ENCODE measurements at regions not wholly inside any gene's neighbourhood (a gene's known extent, or its start where the extent isn't known, plus 50 kb on each side); places are given as distances from the start of the nearest gene placed in this dataset.

DNA sequence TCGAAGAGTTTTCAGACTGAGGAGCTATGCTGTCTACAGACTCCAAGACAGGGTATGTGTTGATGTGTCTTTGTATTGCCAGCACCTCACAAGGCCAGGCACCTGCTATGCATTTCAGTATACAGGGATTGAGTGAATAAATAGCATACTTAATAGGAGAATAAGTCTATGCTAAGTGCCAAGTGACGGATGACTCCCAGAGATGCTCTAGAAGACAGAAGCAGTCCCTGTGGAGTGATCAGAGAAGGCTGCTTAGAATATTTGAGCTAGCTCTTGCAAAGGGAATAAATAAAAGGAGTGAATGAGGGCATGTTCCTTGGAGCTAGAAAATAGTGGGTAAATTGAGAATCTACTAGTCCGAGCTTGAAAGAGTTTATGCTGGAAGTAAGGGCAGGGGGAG lies 346.4 kb downstream of the GATA3 start:
- Histone ChIP-seq H3K27me3 (replicated peaks in 1 of 2; ENCODE audit: control insufficient read depth in 2 of 2, insufficient read depth in 2 of 2, low read length in 1 of 2) (no peaks in the 10 kb centered on the region), H3K9ac (ENCODE audit: control insufficient read depth, insufficient read depth, low read length) (no peak overlapping the region), H4K20me1 (ENCODE audit: control insufficient read depth, insufficient read depth) (no peaks in the 10 kb centered on the region), H3K4me3 (no peak overlapping the region), H3K4me2 (ENCODE audit: control insufficient read depth, insufficient read depth) (no peak overlapping the region), H3K27ac (ENCODE audit: control insufficient read depth, insufficient read depth) (no peak overlapping the region), H3K4me1 (ENCODE audit: control insufficient read depth, insufficient read depth, low read length) (peaks cover 4% of the 10 kb centered on the region), H3K79me2 (ENCODE audit: control insufficient read depth, insufficient read depth, low read length) (no peaks in the 10 kb centered on the region), H2AFZ (ENCODE audit: control insufficient read depth, low read depth, low read length) (no peak overlapping the region), H3K36me3 (ENCODE audit: control insufficient read depth in 2 of 2, insufficient read depth in 2 of 2, low read length in 1 of 2) (no peaks in the 10 kb centered on the region), H3K9me3 (replicated peaks; ENCODE audit: control insufficient read depth, insufficient read depth, low read length) (no peaks in the 10 kb centered on the region)
- TF ChIP-seq TCF7 (IDR thresholded peaks at IDR 0.05; ENCODE audit: borderline replicate concordance): no peak
- no peak for TF ChIP-seq EED (IDR thresholded peaks at IDR 0.05; ENCODE audit: low read depth)
- TF ChIP-seq CBFB (IDR thresholded peaks at IDR 0.05; ENCODE audit: low read depth): no peak
- no peak for TF ChIP-seq RFX5 (IDR thresholded peaks at IDR 0.05; ENCODE audit: low read depth, low read length)
- FAIRE-seq: no peak
- intact Hi-C loops (cut with micrococcal nuclease; ENCODE audit: unreplicated experiment): no loop called here
- WGBS (ENCODE audit: insufficient coverage, insufficient replicate concordance, low lambda C conversion rate, missing lambda C conversion rate): 30% methylated on average over 3 of the region's 3 CpGs
- ChIA-PET CTCF (no interaction called here), POLR2A (no interaction called here), RAD21 (ENCODE audit: unreplicated experiment) (no interaction called here), SMC1A (ENCODE audit: uncharacterized antibody, unreplicated experiment) (interaction anchor here (0.6 kb wide), 1 partner anchor 310 kb away, joined by 3 read pairs; no protein-coding TSS in a partner anchor)
- DNase-seq (ENCODE audit: low read depth, low spot score): no peak
- no peak for ATAC-seq
- BruUV-seq (replicated peaks): no TSS peak
- in situ Hi-C loops (cut with MboI): no loop called here

DNA sequence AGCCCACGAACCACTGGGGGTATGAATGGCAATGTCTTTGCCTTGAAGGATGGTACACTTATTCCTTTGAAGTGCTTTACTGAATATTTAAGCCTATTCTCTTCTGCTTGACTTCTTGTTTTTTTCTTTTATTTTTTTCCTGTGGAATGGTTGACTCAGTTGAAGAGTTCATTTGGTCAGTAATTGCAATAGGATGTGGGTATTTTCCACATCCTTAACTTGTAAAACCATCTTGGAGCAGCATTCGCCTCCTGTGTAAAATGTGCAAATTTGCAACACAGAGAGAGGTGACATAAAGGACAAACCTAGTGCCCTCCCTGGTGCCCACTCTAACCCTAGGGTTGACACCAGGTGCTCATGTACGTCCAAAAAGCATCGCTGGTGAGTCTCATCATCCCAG lies 347.0 kb downstream of the GATA3 start:
- Histone ChIP-seq H3K4me3 (no peak overlapping the region), H4K20me1 (ENCODE audit: control insufficient read depth, insufficient read depth) (no peaks in the 10 kb centered on the region), H3K4me2 (ENCODE audit: control insufficient read depth, insufficient read depth) (no peak overlapping the region), H2AFZ (ENCODE audit: control insufficient read depth, low read depth, low read length) (no peak overlapping the region), H3K79me2 (ENCODE audit: control insufficient read depth, insufficient read depth, low read length) (no peaks in the 10 kb centered on the region), H3K9me3 (replicated peaks; ENCODE audit: control insufficient read depth, insufficient read depth, low read length) (no peaks in the 10 kb centered on the region), H3K36me3 (ENCODE audit: control insufficient read depth in 2 of 2, insufficient read depth in 2 of 2, low read length in 1 of 2) (no peaks in the 10 kb centered on the region), H3K9ac (ENCODE audit: control insufficient read depth, insufficient read depth, low read length) (no peak overlapping the region), H3K27me3 (replicated peaks in 1 of 2; ENCODE audit: control insufficient read depth in 2 of 2, insufficient read depth in 2 of 2, low read length in 1 of 2) (no peaks in the 10 kb centered on the region), H3K4me1 (ENCODE audit: control insufficient read depth, insufficient read depth, low read length) (peaks cover 4% of the 10 kb centered on the region), H3K27ac (ENCODE audit: control insufficient read depth, insufficient read depth) (no peak overlapping the region)
- DNase-seq (ENCODE audit: low read depth, low spot score) (no peak), ATAC-seq (no peak), FAIRE-seq (no peak)
- in situ Hi-C loops (cut with MboI): no loop called here
- ChIA-PET RAD21 (ENCODE audit: unreplicated experiment) (no interaction called here), CTCF (no interaction called here), SMC1A (ENCODE audit: uncharacterized antibody, unreplicated experiment) (interaction anchor here (1.4 kb wide), 1 partner anchor 33 kb away, joined by 5 read pairs; no protein-coding TSS in a partner anchor), POLR2A (no interaction called here)
- TF ChIP-seq FOXM1 (IDR thresholded peaks at IDR 0.05; ENCODE audit: low read depth, low read length) (no peak), DPF2 (IDR thresholded peaks at IDR 0.05) (no peak), BRCA1 (IDR thresholded peaks at IDR 0.05; ENCODE audit: low read depth, low read length) (no peak), CHD1 (IDR thresholded peaks at IDR 0.05; ENCODE audit: low read depth, low read length) (no peak), SP1 (IDR thresholded peaks at IDR 0.05; ENCODE audit: low read depth, low read length) (no peak), TARDBP (IDR thresholded peaks at IDR 0.05; ENCODE audit: borderline replicate concordance) (no peak), BMI1 (IDR thresholded peaks at IDR 0.05; ENCODE audit: borderline replicate concordance) (no peak), POU2F2 (IDR thresholded peaks at IDR 0.05; ENCODE audit: borderline replicate concordance, low read depth, low read length) (no peak), ZZZ3 (IDR thresholded peaks at IDR 0.05; ENCODE audit: control insufficient read depth, insufficient read length, low read depth) (no peak), FOXK2 (IDR thresholded peaks at IDR 0.05) (no peak), STAT1 (conservative IDR thresholded peaks at IDR 0.05) (no peak), NR2F1 (conservative IDR thresholded peaks at IDR 0.05) (no peak), NR2C2 (IDR thresholded peaks at IDR 0.05; ENCODE audit: borderline replicate concordance, control insufficient read depth, insufficient read length, low read depth) (no peak)
- TF ChIP-seq, protein P1, sequence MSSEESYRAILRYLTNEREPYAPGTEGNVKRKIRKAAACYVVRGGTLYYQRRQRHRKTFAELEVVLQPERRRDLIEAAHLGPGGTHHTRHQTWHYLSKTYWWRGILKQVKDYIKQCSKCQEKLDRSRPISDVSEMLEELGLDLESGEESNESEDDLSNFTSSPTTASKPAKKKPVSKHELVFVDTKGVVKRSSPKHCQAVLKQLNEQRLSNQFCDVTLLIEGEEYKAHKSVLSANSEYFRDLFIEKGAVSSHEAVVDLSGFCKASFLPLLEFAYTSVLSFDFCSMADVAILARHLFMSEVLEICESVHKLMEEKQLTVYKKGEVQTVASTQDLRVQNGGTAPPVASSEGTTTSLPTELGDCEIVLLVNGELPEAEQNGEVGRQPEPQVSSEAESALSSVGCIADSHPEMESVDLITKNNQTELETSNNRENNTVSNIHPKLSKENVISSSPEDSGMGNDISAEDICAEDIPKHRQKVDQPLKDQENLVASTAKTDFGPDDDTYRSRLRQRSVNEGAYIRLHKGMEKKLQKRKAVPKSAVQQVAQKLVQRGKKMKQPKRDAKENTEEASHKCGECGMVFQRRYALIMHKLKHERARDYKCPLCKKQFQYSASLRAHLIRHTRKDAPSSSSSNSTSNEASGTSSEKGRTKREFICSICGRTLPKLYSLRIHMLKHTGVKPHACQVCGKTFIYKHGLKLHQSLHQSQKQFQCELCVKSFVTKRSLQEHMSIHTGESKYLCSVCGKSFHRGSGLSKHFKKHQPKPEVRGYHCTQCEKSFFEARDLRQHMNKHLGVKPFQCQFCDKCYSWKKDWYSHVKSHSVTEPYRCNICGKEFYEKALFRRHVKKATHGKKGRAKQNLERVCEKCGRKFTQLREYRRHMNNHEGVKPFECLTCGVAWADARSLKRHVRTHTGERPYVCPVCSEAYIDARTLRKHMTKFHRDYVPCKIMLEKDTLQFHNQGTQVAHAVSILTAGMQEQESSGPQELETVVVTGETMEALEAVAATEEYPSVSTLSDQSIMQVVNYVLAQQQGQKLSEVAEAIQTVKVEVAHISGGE (CRISPR knock-in tag; IDR thresholded peaks at IDR 0.05): no peak
- WGBS (ENCODE audit: insufficient coverage, insufficient replicate concordance, low lambda C conversion rate, missing lambda C conversion rate): 43% methylated on average over 4 of the region's 4 CpGs
- BruUV-seq (replicated peaks): no TSS peak
- intact Hi-C loops (cut with micrococcal nuclease; ENCODE audit: unreplicated experiment): no loop called here
